ENCODE measurements at regions not wholly inside any gene's neighbourhood (a gene's known extent, or its start where the extent isn't known, plus 50 kb on each side); places are given as distances from the start of the nearest gene placed in this dataset.

DNA sequence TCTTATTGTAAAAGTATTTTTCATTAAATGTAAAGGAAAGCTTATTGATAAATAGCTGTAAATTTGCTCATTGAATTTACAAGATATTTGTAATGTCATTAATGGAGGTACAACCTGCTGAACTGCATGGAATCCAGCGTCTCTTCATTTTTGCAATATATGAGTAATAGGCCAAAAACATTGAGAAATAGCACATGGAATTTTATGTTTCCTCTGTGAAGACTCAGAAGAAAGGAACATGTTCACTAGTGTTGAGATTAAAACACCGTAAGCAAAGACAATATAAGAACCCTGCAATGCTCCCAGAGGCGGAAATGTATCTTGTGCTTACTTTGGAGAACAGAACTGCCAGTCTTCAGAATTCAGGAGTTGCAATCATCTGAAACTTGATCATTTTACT is 167.6 kb downstream of the ALDH1A2 start:
- Histone ChIP-seq H4K20me1 (ENCODE audit: insufficient read depth) (no peaks in the 10 kb centered on the region), H3K27me3 (ENCODE audit: insufficient read depth, low read depth) (0 out of 2 replicates have a peak, but pooled peaks cover 3% of the 10 kb centered on the region), H3K4me1 (replicated peaks; ENCODE audit: insufficient read depth) (no peaks in the 10 kb centered on the region), H2AFZ (no peak overlapping the region), H3K4me2 (no peak overlapping the region), H3K4me3 (no peak overlapping the region), H3K9me3 (ENCODE audit: insufficient read depth, low read depth) (no peaks in the 10 kb centered on the region), H3K27ac (no peak overlapping the region), H3K36me3 (ENCODE audit: low read depth) (no peaks in the 10 kb centered on the region), H3K9me2 (ENCODE audit: insufficient read depth) (no peaks in the 10 kb centered on the region), H3K79me2 (ENCODE audit: low read depth) (no peaks in the 10 kb centered on the region), H3F3A (ENCODE audit: insufficient read depth, low read depth) (no peaks in the 10 kb centered on the region)
- DNase-seq, result no peak
- intact Hi-C loops (cut with micrococcal nuclease; ENCODE audit: unreplicated experiment), result no loop called here
- BruUV-seq (replicated peaks), result no TSS peak
- no peak for TF ChIP-seq EZH2 (IDR thresholded peaks at IDR 0.05; ENCODE audit: low read depth)
- TF ChIP-seq, protein P1, sequence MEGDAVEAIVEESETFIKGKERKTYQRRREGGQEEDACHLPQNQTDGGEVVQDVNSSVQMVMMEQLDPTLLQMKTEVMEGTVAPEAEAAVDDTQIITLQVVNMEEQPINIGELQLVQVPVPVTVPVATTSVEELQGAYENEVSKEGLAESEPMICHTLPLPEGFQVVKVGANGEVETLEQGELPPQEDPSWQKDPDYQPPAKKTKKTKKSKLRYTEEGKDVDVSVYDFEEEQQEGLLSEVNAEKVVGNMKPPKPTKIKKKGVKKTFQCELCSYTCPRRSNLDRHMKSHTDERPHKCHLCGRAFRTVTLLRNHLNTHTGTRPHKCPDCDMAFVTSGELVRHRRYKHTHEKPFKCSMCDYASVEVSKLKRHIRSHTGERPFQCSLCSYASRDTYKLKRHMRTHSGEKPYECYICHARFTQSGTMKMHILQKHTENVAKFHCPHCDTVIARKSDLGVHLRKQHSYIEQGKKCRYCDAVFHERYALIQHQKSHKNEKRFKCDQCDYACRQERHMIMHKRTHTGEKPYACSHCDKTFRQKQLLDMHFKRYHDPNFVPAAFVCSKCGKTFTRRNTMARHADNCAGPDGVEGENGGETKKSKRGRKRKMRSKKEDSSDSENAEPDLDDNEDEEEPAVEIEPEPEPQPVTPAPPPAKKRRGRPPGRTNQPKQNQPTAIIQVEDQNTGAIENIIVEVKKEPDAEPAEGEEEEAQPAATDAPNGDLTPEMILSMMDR (conservative IDR thresholded peaks at IDR 0.05), result no peak
- ChIA-PET POLR2A (ENCODE audit: unreplicated experiment) (no interaction called here), CTCF (no interaction called here)

DNA sequence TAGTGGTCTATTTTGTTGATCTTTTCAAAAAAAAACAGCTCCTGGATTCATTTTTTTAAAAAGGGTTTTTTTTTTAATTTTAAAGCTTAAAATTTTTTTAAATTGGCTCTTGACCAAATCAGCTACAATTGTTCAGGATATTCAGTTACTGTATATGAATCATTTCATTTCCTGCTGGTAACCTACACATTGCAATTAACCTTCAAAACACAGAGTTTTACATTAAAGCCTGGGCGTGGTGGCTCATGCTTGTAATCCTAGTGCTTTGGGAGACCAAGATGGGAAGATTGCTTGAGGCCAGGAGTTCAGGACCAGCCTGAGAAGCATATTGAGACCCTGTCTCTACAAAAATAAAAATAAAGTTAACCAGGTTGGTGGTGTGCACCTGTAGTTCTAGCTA is 163.4 kb downstream of the ALDH1A2 start:
- ChIA-PET POLR2A (ENCODE audit: unreplicated experiment) (no interaction called here), CTCF (no interaction called here)
- BruUV-seq (replicated peaks), result no TSS peak

More for the DNA sequence above, 163.4 kb downstream of the ALDH1A2 start:
- H3K36me3 ChIP-seq (ENCODE audit: low read depth), result no peaks in the 10 kb centered on the region
- no peak for TF ChIP-seq EZH2 (IDR thresholded peaks at IDR 0.05; ENCODE audit: low read depth)
- TF ChIP-seq, protein P1 (conservative IDR thresholded peaks at IDR 0.05), result no peak
- H3F3A ChIP-seq (ENCODE audit: insufficient read depth, low read depth), result no peaks in the 10 kb centered on the region
- no peak for DNase-seq
- no peak overlapping the region for H3K4me2 ChIP-seq
- H4K20me1 ChIP-seq (ENCODE audit: insufficient read depth), result no peaks in the 10 kb centered on the region
- H3K79me2 ChIP-seq (ENCODE audit: low read depth), result no peaks in the 10 kb centered on the region
- H3K4me3 ChIP-seq, result no peak overlapping the region
- no peak overlapping the region for H2AFZ ChIP-seq
- H3K4me1 ChIP-seq (replicated peaks; ENCODE audit: insufficient read depth), result no peaks in the 10 kb centered on the region
- intact Hi-C loops (cut with micrococcal nuclease; ENCODE audit: unreplicated experiment), result no loop called here
- H3K9me2 ChIP-seq (ENCODE audit: insufficient read depth), result no peaks in the 10 kb centered on the region
- H3K9me3 ChIP-seq (ENCODE audit: insufficient read depth, low read depth), result no peaks in the 10 kb centered on the region
- 0 out of 2 replicates have a peak, but pooled peaks cover 6% of the 10 kb centered on the region for H3K27me3 ChIP-seq (ENCODE audit: insufficient read depth, low read depth)
- no peak overlapping the region for H3K27ac ChIP-seq

Measured in PC-9 (cell line).